ENCODE measurements at regions not wholly inside any gene's neighbourhood (a gene's known extent, or its start where the extent isn't known, plus 50 kb on each side); places are given as distances from the start of the nearest gene placed in this dataset.

GRCh38 chr4:149956678-149957077 lies 121.6 kb upstream of the DCLK2 start:
- TF ChIP-seq EP300 (IDR thresholded peaks at IDR 0.05; ENCODE audit: borderline replicate concordance in 1 of 2, control insufficient read depth in 1 of 2, low read depth in 2 of 2, low read length in 2 of 2) (no peak), FOXK2 (IDR thresholded peaks at IDR 0.05) (no peak), EZH2 (IDR thresholded peaks at IDR 0.05; ENCODE audit: borderline replicate concordance, control insufficient read depth, low read depth, low read length) (no peak), SMAD1 (IDR thresholded peaks at IDR 0.05; ENCODE audit: low read depth, partially characterized antibody) (no peak), JUNB (IDR thresholded peaks at IDR 0.05) (no peak), CTCF (IDR thresholded peaks at IDR 0.05 in 2 of 3, conservative IDR thresholded peaks at IDR 0.05 in 1 of 3; ENCODE audit: control insufficient read depth in 2 of 3, extremely low read depth in 1 of 3, insufficient read depth in 1 of 3, low read depth in 3 of 3, low read length in 3 of 3) (no peak), TAF1 (IDR thresholded peaks at IDR 0.05; ENCODE audit: borderline replicate concordance, low read depth, low read length) (no peak), SUZ12 (IDR thresholded peaks at IDR 0.05; ENCODE audit: unreplicated experiment) (no peak), IRF5 (IDR thresholded peaks at IDR 0.05; ENCODE audit: borderline replicate concordance) (no peak), FOXM1 (IDR thresholded peaks at IDR 0.05; ENCODE audit: low read depth, low read length) (no peak), PRDM15 (CRISPR knock-in tag; IDR thresholded peaks at IDR 0.05) (no peak)

Data from GM12878 (cell line).